PC-9 (cell line): ENCODE measurements at regions not wholly inside any gene's neighbourhood (a gene's known extent, or its start where the extent isn't known, plus 50 kb on each side); places are given as distances from the start of the nearest gene placed in this dataset.

Experiments used
- BruUV-seq: library from RNA; stranded (reverse); fragments of 400-500 nt; replicated peaks from 2 replicates; lab custom pipeline; 2021; lab: Mats Ljungman, UMichigan
- CTCF ChIA-PET: fragments of 300-600 bp; sonication (Branson Sonifier 250); formaldehyde crosslinking; loops from one replicate; lab custom pipeline; 2022; ENCODE audit warnings: antibody characterized with exemption; lab: Charles Lee
- POLR2A ChIA-PET: fragments of 300-600 bp; sonication (Branson Sonifier 250); formaldehyde crosslinking; loops from one replicate; lab custom pipeline; 2022; ENCODE audit warnings: antibody characterized with exemption; ENCODE audit not compliant: unreplicated experiment; lab: Charles Lee
- DNase-seq, 2 experiments: peaks; one replicate each; pipeline versions ENCODE4 v3.0.0 to v3.0.0-alpha.2; 2015 to 2022; ENCODE audit warnings: mixed read lengths in 1 of 2
- H2AFZ ChIP-seq: fragments of 200-600 bp; sonication (generic); 2 replicates; pipeline ENCODE4 v1.8.1; 2017; ENCODE audit warnings: antibody characterized with exemption
- H3F3A ChIP-seq: fragments of 200-600 bp; sonication (generic); 2 replicates; pipeline ENCODE4 v1.8.1; 2017; ENCODE audit warnings: antibody characterized with exemption, mild to moderate bottlenecking, low read depth; ENCODE audit not compliant: insufficient read depth
- H3K27ac ChIP-seq: fragments of 200-600 bp; sonication (generic); 2 replicates; pipeline ENCODE4 v1.6.1; 2016; ENCODE audit warnings: mixed run types
- H3K27me3 ChIP-seq: fragments of 200-600 bp; sonication (generic); 2 replicates; pipeline ENCODE4 v1.6.1; 2016; ENCODE audit warnings: low read depth, mixed run types; ENCODE audit not compliant: insufficient read depth
- H3K36me3 ChIP-seq: fragments of 200-600 bp; sonication (generic); 2 replicates; pipeline ENCODE4 v1.6.1; 2016; ENCODE audit warnings: low read depth, mixed run types
- H3K4me1 ChIP-seq: fragments of 200-600 bp; sonication (generic); replicated peaks from 2 replicates; pipeline ENCODE4 v1.6.1; 2016; ENCODE audit warnings: mixed run types; ENCODE audit not compliant: insufficient read depth
- H3K4me2 ChIP-seq: fragments of 200-600 bp; sonication (generic); 2 replicates; pipeline ENCODE4 v1.6.1; 2017; ENCODE audit warnings: mixed run types
- H3K4me3 ChIP-seq: fragments of 200-600 bp; sonication (generic); 2 replicates; pipeline ENCODE4 v1.6.1; 2016; ENCODE audit warnings: mixed run types
- H3K79me2 ChIP-seq: fragments of 200-600 bp; sonication (generic); 2 replicates; pipeline ENCODE4 v1.6.1; 2017; ENCODE audit warnings: low read depth, mixed run types
- H3K9me2 ChIP-seq: fragments of 200-600 bp; sonication (generic); 2 replicates; pipeline ENCODE4 v1.8.1; 2017; ENCODE audit warnings: mild to moderate bottlenecking; ENCODE audit not compliant: insufficient read depth
- H3K9me3 ChIP-seq: fragments of 200-600 bp; sonication (generic); 2 replicates; pipeline ENCODE4 v1.8.1; 2016; ENCODE audit warnings: low read depth; ENCODE audit not compliant: insufficient read depth
- H4K20me1 ChIP-seq: fragments of 200-600 bp; sonication (generic); 2 replicates; pipeline ENCODE4 v1.8.1; 2017; ENCODE audit not compliant: insufficient read depth
- EZH2 ChIP-seq: fragments of 200-600 bp; sonication (generic); IDR thresholded peaks from 2 replicates; pipeline ENCODE4 v1.8.0; 2017; ENCODE audit warnings: antibody characterized with exemption, low read depth
- intact Hi-C: fragments of 100-400 bp; cut with micrococcal nuclease; formaldehyde crosslinking; loops from one replicate; pipeline ENCODE4 v1.10.0; 2022; ENCODE audit not compliant: unreplicated experiment
- TF ChIP-seq, protein P1 (sequence below): fragments of 200-600 bp; sonication (generic); conservative IDR thresholded peaks from 2 replicates; pipeline ENCODE4 v1.6.1; 2017; ENCODE audit warnings: mixed run types, antibody characterized with exemption, mild to moderate bottlenecking, moderate library complexity

DNA sequence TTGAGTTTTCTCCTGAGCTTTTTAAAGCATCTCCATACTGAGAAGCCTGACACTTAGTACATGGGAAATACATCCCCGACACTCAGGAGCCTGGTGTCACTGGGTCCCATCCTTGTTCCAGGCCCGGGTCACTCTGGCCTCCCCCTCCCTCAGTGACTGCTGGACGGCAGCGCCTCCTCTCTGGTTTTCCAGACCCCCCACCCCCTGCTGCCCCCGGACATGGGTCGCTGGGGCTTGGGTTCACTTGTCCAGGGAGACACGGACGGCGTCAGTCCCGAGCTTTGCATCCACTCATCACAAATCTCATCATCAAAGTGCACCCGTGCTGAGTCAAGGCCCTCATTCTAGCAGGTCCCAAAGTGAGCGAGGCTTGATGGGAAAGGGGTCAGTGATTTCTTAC lies 243.0 kb downstream of the IRX2 start:
- POLR2A ChIA-PET = no interaction called here
- intact Hi-C loops = no loop called here
- Histone ChIP-seq H3K4me2 (no peak overlapping the region), H3K4me1 (no peaks in the 10 kb centered on the region), H3K4me3 (no peak overlapping the region), H3K9me2 (no peaks in the 10 kb centered on the region), H3K79me2 (no peaks in the 10 kb centered on the region), H4K20me1 (no peaks in the 10 kb centered on the region), H3K36me3 (no peaks in the 10 kb centered on the region), H3K9me3 (no peaks in the 10 kb centered on the region), H3F3A (no peaks in the 10 kb centered on the region), H2AFZ (no peak overlapping the region), H3K27me3 (peaks cover 86% of the 10 kb centered on the region), H3K27ac (no peak overlapping the region)
- CTCF ChIA-PET = no interaction called here
- no TSS peak for BruUV-seq
- DNase-seq = no peak
- TF ChIP-seq, protein P1, sequence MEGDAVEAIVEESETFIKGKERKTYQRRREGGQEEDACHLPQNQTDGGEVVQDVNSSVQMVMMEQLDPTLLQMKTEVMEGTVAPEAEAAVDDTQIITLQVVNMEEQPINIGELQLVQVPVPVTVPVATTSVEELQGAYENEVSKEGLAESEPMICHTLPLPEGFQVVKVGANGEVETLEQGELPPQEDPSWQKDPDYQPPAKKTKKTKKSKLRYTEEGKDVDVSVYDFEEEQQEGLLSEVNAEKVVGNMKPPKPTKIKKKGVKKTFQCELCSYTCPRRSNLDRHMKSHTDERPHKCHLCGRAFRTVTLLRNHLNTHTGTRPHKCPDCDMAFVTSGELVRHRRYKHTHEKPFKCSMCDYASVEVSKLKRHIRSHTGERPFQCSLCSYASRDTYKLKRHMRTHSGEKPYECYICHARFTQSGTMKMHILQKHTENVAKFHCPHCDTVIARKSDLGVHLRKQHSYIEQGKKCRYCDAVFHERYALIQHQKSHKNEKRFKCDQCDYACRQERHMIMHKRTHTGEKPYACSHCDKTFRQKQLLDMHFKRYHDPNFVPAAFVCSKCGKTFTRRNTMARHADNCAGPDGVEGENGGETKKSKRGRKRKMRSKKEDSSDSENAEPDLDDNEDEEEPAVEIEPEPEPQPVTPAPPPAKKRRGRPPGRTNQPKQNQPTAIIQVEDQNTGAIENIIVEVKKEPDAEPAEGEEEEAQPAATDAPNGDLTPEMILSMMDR = no peak
- no peak for TF ChIP-seq EZH2

DNA sequence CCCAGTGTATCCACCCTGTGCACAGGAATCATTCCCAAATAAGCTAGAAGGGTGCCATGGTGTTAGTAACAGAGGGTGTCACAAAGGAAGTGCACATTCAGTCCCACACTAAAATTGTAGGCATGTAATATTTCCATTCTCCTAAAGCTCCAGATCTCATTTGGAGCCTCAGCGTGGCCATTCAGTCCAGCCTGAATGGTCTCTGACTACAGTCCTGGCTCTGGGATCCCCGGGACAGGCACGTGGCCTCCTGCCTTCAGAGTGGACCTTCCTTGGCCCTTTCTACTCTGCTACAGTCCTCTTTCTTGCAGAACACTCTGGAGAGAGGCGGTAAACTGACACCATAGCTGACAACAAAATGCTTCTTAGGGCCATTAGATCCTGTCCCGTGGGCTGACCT lies 243.9 kb downstream of the IRX2 start:
- Histone ChIP-seq H3F3A (no peaks in the 10 kb centered on the region), H4K20me1 (no peaks in the 10 kb centered on the region), H3K9me3 (no peaks in the 10 kb centered on the region), H3K9me2 (no peaks in the 10 kb centered on the region), H3K36me3 (no peaks in the 10 kb centered on the region), H3K27ac (no peak overlapping the region), H3K4me1 (no peaks in the 10 kb centered on the region), H2AFZ (no peak overlapping the region), H3K79me2 (no peaks in the 10 kb centered on the region), H3K27me3 (peaks cover 77% of the 10 kb centered on the region), H3K4me2 (no peak overlapping the region), H3K4me3 (no peak overlapping the region)
- intact Hi-C loops = no loop called here
- POLR2A ChIA-PET = no interaction called here
- CTCF ChIA-PET = no interaction called here
- BruUV-seq = no TSS peak
- no peak for DNase-seq
- TF ChIP-seq, protein P1 = no peak
- TF ChIP-seq EZH2 = no peak

GRCh38 chr5:2506603-2507002 lies 244.9 kb downstream of the IRX2 start:
- Histone ChIP-seq H3K4me3 (no peak overlapping the region), H3K36me3 (no peaks in the 10 kb centered on the region), H3K27ac (no peak overlapping the region), H3K27me3 (peaks cover 67% of the 10 kb centered on the region), H3K4me1 (no peaks in the 10 kb centered on the region), H3K4me2 (no peak overlapping the region), H3K9me2 (no peaks in the 10 kb centered on the region), H3K9me3 (no peaks in the 10 kb centered on the region), H4K20me1 (no peaks in the 10 kb centered on the region), H2AFZ (no peak overlapping the region), H3K79me2 (no peaks in the 10 kb centered on the region), H3F3A (no peaks in the 10 kb centered on the region)
- intact Hi-C loops = no loop called here
- DNase-seq = no peak
- ChIA-PET POLR2A (no interaction called here), CTCF (no interaction called here)
- no TSS peak for BruUV-seq
- TF ChIP-seq, protein P1 = no peak
- no peak for TF ChIP-seq EZH2
